Fibroblast of lung (primary cell): ENCODE measurements at regions not wholly inside any gene's neighbourhood (a gene's known extent, or its start where the extent isn't known, plus 50 kb on each side); places are given as distances from the start of the nearest gene placed in this dataset.

Source experiments
- DNase-seq, 2 donors: peaks; one replicate each; pipeline versions ENCODE4 v3.0.0 to v3.0.0-alpha.2; 2010; ENCODE audit warnings: low read depth in 2 of 2
- H2AFZ ChIP-seq: 2 replicates; pipeline ENCODE4 v1.5.1; 2012; ENCODE audit warnings: low read length, control low read depth, inconsistent platforms
- H3K27ac ChIP-seq: 2 replicates; pipeline ENCODE4 v1.5.1; 2011; ENCODE audit warnings: low read length, control low read depth; ENCODE audit not compliant: insufficient read depth
- H3K27me3 ChIP-seq: 2 replicates; pipeline ENCODE4 v1.5.1; 2011; ENCODE audit warnings: mild to moderate bottlenecking, low read length; ENCODE audit not compliant: control insufficient read depth, insufficient read depth
- H3K36me3 ChIP-seq: 2 replicates; pipeline ENCODE4 v1.5.1; 2011; ENCODE audit warnings: low read length; ENCODE audit not compliant: control insufficient read depth, insufficient read depth
- H3K4me1 ChIP-seq: 2 replicates; pipeline ENCODE4 v1.5.1; 2011; ENCODE audit warnings: low read length; ENCODE audit not compliant: control insufficient read depth, insufficient read depth; ENCODE audit errors: extremely low read depth
- H3K4me2 ChIP-seq: 2 replicates; pipeline ENCODE4 v1.5.1; 2011; ENCODE audit warnings: low read length, control low read depth; ENCODE audit not compliant: insufficient read depth; ENCODE audit errors: extremely low read depth
- H3K4me3 ChIP-seq, 4 experiments: fragments of 200-600 bp in 1 of 4; sonication (generic) in 1 of 4; replicated peaks in 1 of 4; 2 replicates each; pipeline ENCODE4 v1.5.1; 2011 to 2016; ENCODE audit warnings: low read length in 4 of 4, low read depth in 3 of 4, mild to moderate bottlenecking in 3 of 4, control low read depth in 2 of 4, inconsistent platforms in 1 of 4, mixed read lengths in 1 of 4; ENCODE audit not compliant: insufficient read depth in 1 of 4; ENCODE audit errors: control extremely low read depth in 1 of 4
- H3K79me2 ChIP-seq: 2 replicates; pipeline ENCODE4 v1.5.1; 2012; ENCODE audit warnings: mild to moderate bottlenecking, low read length, inconsistent platforms; ENCODE audit not compliant: control insufficient read depth, insufficient read depth
- H3K9ac ChIP-seq: 2 replicates; pipeline ENCODE4 v1.5.1; 2011; ENCODE audit warnings: mild to moderate bottlenecking, low read length, control low read depth; ENCODE audit not compliant: insufficient read depth
- H3K9me3 ChIP-seq: 2 replicates; pipeline ENCODE4 v1.5.1; 2012; ENCODE audit warnings: low read depth, low read length; ENCODE audit not compliant: control insufficient read depth, insufficient read depth
- H4K20me1 ChIP-seq: 2 replicates; pipeline ENCODE4 v1.5.1; 2011; ENCODE audit warnings: low read length; ENCODE audit not compliant: control insufficient read depth, insufficient read depth; ENCODE audit errors: extremely low read depth
- EZH2 ChIP-seq: IDR thresholded peaks from 2 replicates; pipeline ENCODE4 v1.5.1; 2012; ENCODE audit warnings: low read length, control low read depth, mild to moderate bottlenecking; ENCODE audit errors: missing control alignments
- TF ChIP-seq, protein P1 (sequence below), 2 donors: IDR thresholded peaks in 1 of 2; conservative IDR thresholded peaks in 1 of 2; 1 replicate in 1 of 2; 2 replicates in 1 of 2; pipeline ENCODE4 v1.5.1; 2011 to 2012; ENCODE audit warnings: low read length in 2 of 2, control low read depth in 1 of 2, inconsistent platforms in 1 of 2, low read depth in 1 of 2, mild to moderate bottlenecking in 1 of 2

DNA sequence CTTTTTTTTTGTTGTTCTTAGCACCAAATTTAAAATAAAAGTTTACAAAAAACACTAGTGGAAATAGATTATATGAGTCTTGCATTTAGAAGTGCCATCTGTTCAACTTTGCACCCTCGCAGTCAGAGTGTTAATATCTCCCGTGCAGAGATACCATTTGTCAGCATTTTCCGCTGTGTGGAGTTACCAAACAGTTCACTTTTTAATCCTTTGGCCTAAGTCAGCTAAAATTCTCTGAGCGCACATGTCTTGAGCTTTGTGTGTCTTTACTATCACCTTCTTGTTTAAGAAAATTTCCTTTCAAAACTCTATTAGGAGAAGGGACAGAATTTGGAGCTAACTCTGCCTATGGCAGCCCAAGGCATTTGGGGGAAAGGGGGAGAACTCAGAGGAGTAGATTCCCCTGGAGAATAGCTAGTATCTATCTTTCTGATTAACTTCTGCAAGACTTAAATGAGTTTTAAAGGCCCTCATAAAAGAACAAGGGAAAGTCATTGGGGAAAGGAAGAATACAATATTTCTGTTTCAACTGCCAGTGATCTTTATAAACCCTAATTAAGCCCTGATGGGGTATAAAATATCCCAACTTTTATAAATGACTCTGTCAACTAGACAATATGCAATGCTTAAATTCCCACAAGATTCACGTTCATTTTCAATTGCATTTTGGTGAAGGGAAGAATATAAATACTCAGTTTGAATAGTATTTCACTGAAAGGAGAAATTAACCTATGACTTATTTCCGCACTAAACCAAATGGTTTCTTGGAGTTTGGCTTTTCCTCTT, 114.9 kb upstream of the RAB11FIP2 start:
- H3K9me3 ChIP-seq = no peaks in the 10 kb centered on the region
- no peaks in the 10 kb centered on the region for H3K4me1 ChIP-seq
- no peak for DNase-seq
- H3K79me2 ChIP-seq = no peaks in the 10 kb centered on the region
- H3K27me3 ChIP-seq = no peaks in the 10 kb centered on the region
- no peaks in the 10 kb centered on the region for H3K36me3 ChIP-seq
- H3K4me2 ChIP-seq = no peak overlapping the region
- no peak overlapping the region for H2AFZ ChIP-seq
- H3K4me3 ChIP-seq = no peak overlapping the region
- TF ChIP-seq, protein P1, sequence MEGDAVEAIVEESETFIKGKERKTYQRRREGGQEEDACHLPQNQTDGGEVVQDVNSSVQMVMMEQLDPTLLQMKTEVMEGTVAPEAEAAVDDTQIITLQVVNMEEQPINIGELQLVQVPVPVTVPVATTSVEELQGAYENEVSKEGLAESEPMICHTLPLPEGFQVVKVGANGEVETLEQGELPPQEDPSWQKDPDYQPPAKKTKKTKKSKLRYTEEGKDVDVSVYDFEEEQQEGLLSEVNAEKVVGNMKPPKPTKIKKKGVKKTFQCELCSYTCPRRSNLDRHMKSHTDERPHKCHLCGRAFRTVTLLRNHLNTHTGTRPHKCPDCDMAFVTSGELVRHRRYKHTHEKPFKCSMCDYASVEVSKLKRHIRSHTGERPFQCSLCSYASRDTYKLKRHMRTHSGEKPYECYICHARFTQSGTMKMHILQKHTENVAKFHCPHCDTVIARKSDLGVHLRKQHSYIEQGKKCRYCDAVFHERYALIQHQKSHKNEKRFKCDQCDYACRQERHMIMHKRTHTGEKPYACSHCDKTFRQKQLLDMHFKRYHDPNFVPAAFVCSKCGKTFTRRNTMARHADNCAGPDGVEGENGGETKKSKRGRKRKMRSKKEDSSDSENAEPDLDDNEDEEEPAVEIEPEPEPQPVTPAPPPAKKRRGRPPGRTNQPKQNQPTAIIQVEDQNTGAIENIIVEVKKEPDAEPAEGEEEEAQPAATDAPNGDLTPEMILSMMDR (conservative IDR thresholded peaks at IDR 0.05 in 1 of 2, IDR thresholded peaks at IDR 0.05 in 1 of 2; ENCODE audit: low read depth in 1 of 2, low read length in 2 of 2) = no peak
- TF ChIP-seq EZH2 = no peak
- H4K20me1 ChIP-seq = no peaks in the 10 kb centered on the region
- H3K27ac ChIP-seq = no peak overlapping the region
- no peak overlapping the region for H3K9ac ChIP-seq

DNA sequence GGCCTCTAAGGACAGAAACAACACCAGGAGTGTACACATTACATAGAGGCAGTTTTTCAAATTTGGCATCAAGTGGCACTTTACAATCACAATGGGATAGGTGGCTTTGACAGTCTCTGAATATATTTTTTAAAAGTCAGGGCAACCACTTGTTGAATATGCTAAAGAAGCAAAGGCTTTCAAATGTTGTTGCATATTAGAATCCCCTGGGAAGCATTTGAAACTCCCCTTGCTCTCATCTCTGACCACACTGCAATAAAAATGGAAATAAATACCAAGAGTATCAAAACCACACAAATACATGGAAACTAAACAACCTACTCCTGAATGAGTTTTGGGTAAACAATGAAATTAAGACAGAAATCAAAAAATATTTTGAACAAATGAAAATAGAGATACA, 106.5 kb upstream of the RAB11FIP2 start:
- no peaks in the 10 kb centered on the region for H3K9me3 ChIP-seq
- no peaks in the 10 kb centered on the region for H3K27me3 ChIP-seq
- DNase-seq = no peak
- H3K9ac ChIP-seq = no peak overlapping the region
- H4K20me1 ChIP-seq = no peaks in the 10 kb centered on the region
- H3K79me2 ChIP-seq = no peaks in the 10 kb centered on the region
- H2AFZ ChIP-seq = no peak overlapping the region
- no peak overlapping the region for H3K4me2 ChIP-seq
- TF ChIP-seq, protein P1 (conservative IDR thresholded peaks at IDR 0.05 in 1 of 2, IDR thresholded peaks at IDR 0.05 in 1 of 2; ENCODE audit: low read depth in 1 of 2, low read length in 2 of 2) = no peak
- no peak for TF ChIP-seq EZH2
- H3K4me3 ChIP-seq = no peak overlapping the region
- H3K27ac ChIP-seq = no peak overlapping the region
- H3K4me1 ChIP-seq = no peaks in the 10 kb centered on the region
- no peaks in the 10 kb centered on the region for H3K36me3 ChIP-seq

DNA sequence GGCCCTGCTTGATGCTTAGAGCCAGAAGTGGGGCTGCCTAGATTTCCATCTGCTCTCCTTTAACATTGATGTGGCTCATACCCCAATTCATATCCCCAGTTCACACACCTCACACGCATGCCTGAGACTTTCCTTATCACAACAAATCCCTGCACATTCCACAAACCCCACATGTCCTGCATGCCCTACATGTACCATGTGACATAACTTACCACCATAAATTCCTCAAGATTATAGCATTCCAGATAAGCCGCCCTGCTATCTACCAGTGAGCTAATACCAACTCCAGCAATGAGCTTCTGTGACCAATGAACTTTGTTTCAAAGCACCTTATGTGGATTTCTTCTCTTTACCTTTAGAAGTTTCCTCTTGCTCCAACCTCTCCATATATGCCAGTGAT, 104.7 kb upstream of the RAB11FIP2 start:
- H3K4me3 ChIP-seq = no peak overlapping the region

More for the DNA sequence above, 104.7 kb upstream of the RAB11FIP2 start:
- H4K20me1 ChIP-seq = no peaks in the 10 kb centered on the region
- no peak overlapping the region for H2AFZ ChIP-seq
- H3K9ac ChIP-seq = no peak overlapping the region
- H3K36me3 ChIP-seq = no peaks in the 10 kb centered on the region
- H3K27ac ChIP-seq = no peak overlapping the region
- no peaks in the 10 kb centered on the region for H3K27me3 ChIP-seq
- H3K9me3 ChIP-seq = no peaks in the 10 kb centered on the region
- no peak for TF ChIP-seq EZH2
- TF ChIP-seq, protein P1 (conservative IDR thresholded peaks at IDR 0.05 in 1 of 2, IDR thresholded peaks at IDR 0.05 in 1 of 2; ENCODE audit: low read depth in 1 of 2, low read length in 2 of 2) = no peak
- no peaks in the 10 kb centered on the region for H3K79me2 ChIP-seq
- H3K4me1 ChIP-seq = no peaks in the 10 kb centered on the region
- no peak overlapping the region for H3K4me2 ChIP-seq
- DNase-seq = no peak
